ENCODE measurements at regions not wholly inside any gene's neighbourhood (a gene's known extent, or its start where the extent isn't known, plus 50 kb on each side); places are given as distances from the start of the nearest gene placed in this dataset.

DNA sequence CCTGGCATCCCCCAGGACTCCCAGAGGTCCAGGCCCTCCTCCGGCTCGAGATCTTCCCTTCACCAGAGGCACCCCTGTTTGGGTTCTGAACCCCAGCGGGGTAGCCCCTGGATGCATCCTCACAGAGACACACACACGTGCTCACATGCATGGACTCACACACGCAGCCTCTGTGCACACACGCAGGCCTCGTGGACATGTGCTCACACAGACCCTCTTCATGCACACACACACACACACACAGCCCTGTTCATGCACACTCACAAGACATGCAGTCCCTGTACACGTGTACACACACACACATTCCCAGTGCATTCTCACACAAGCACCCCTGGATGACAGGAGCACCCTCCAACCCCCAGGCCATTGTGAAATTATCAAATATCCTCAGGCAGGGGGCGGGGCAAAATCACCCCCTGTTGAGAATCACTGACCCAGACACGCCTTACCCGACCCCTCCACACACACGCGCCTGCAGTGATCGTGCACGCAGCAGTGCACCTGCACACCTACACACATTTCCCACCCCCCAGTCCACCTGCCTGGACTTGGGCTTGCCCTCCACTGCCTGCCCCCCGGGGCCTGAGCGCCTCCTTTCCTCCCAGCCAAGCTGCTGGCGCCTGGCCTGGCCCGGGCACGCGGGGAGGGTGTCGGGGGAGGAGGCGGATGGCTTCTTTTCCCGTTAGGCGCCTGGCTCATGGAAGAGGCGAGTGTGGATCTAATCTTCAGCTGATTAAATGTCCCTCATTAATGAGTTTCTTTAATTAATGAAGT lies 62.6 kb downstream of the ENGASE start:
- no peak for TF ChIP-seq CTCF (IDR thresholded peaks at IDR 0.05)
- TF ChIP-seq POLR2A (IDR thresholded peaks at IDR 0.05): no peak
